IMR-90 (cell line): ENCODE measurements at regions not wholly inside any gene's neighbourhood (a gene's known extent, or its start where the extent isn't known, plus 50 kb on each side); places are given as distances from the start of the nearest gene placed in this dataset.

ENCODE experiments used
- ATAC-seq: fragments of 200-7000 bp; cut with Tn5 transposase; 2 replicates; pipeline ENCODE4 v1.9.1; 2020; ENCODE audit warnings: low read depth, mild to moderate bottlenecking, moderate library complexity
- BruUV-seq: library from RNA; stranded (reverse); fragments of 400-500 nt; replicated peaks from 2 replicates; lab custom pipeline; 2021; lab: Mats Ljungman, UMichigan
- CTCF ChIA-PET: fragments of 300-600 bp; formaldehyde crosslinking; extraction: SDS; loops from one replicate; lab custom pipeline; 2021; ENCODE audit warnings: antibody characterized with exemption; lab: Yijun Ruan, JAX
- POLR2A ChIA-PET: fragments of 300-600 bp; sonication (Branson Sonifier 250); formaldehyde crosslinking; loops from one replicate; lab custom pipeline; 2022; ENCODE audit warnings: antibody characterized with exemption; ENCODE audit not compliant: unreplicated experiment; lab: Charles Lee
- DNase-seq: peaks from one replicate; pipeline ENCODE4 v3.0.0; 2013
- H2AFZ ChIP-seq: replicated peaks from 2 replicates; pipeline ENCODE3; 2013; ENCODE audit warnings: low read length, mild to moderate bottlenecking; ENCODE audit not compliant: poor library complexity
- H2AK5ac ChIP-seq: 2 replicates; pipeline ENCODE4 v1.6.1; 2013; ENCODE audit warnings: low read depth, low read length, inconsistent platforms
- H2AK9ac ChIP-seq: replicated peaks from 2 replicates; pipeline ENCODE3; 2013; ENCODE audit warnings: mild to moderate bottlenecking, low read depth, low read length, moderate library complexity; ENCODE audit not compliant: poor library complexity
- H2BK120ac ChIP-seq: 2 replicates; pipeline ENCODE4 v1.6.1; 2013; ENCODE audit warnings: low read depth, low read length, inconsistent platforms
- H2BK15ac ChIP-seq: 3 replicates; pipeline ENCODE4 v1.6.1; 2013; ENCODE audit warnings: low read depth, low read length, inconsistent platforms
- H2BK20ac ChIP-seq: 2 replicates; pipeline ENCODE4 v1.6.1; 2013; ENCODE audit warnings: low read depth, mild to moderate bottlenecking, inconsistent platforms, low read length, moderate library complexity
- H2BK5ac ChIP-seq: 2 replicates; pipeline ENCODE4 v1.6.1; 2013; ENCODE audit warnings: mild to moderate bottlenecking, low read depth, low read length, inconsistent platforms; ENCODE audit not compliant: poor library complexity, severe bottlenecking
- H3K14ac ChIP-seq: replicated peaks from 2 replicates; pipeline ENCODE4 v1.6.1; 2013; ENCODE audit warnings: low read depth, low read length, inconsistent platforms
- H3K18ac ChIP-seq: 2 replicates; pipeline ENCODE4 v1.6.1; 2013; ENCODE audit warnings: low read depth, low read length, control low read depth
- H3K23ac ChIP-seq: 2 replicates; pipeline ENCODE4 v1.6.1; 2013; ENCODE audit warnings: low read depth, low read length, inconsistent platforms
- H3K27ac ChIP-seq: 2 replicates; pipeline ENCODE4 v1.5.1; 2013; ENCODE audit warnings: mild to moderate bottlenecking, control low read depth, low read length; ENCODE audit not compliant: insufficient read depth
- H3K27me3 ChIP-seq: 2 replicates; pipeline ENCODE4 v1.6.1; 2013; ENCODE audit warnings: low read length; ENCODE audit not compliant: control insufficient read depth, insufficient read depth
- H3K36me3 ChIP-seq: 2 replicates; pipeline ENCODE4 v1.6.1; 2013; ENCODE audit warnings: low read length, mixed read lengths; ENCODE audit not compliant: control insufficient read depth, insufficient read depth
- H3K4ac ChIP-seq: 2 replicates; pipeline ENCODE4 v1.6.1; 2013; ENCODE audit warnings: low read depth, low read length, inconsistent platforms
- H3K4me1 ChIP-seq: 2 replicates; pipeline ENCODE4 v1.6.1; 2013; ENCODE audit warnings: low read length, mixed read lengths; ENCODE audit not compliant: control insufficient read depth, insufficient read depth
- H3K4me2 ChIP-seq: 2 replicates; pipeline ENCODE4 v1.6.1; 2013; ENCODE audit warnings: low read depth, mild to moderate bottlenecking, control low read depth, low read length, moderate library complexity
- H3K4me3 ChIP-seq: 2 replicates; pipeline ENCODE4 v1.5.1; 2013; ENCODE audit warnings: low read depth, mild to moderate bottlenecking, control low read depth, low read length, moderate library complexity; ENCODE audit not compliant: insufficient read depth
- H3K56ac ChIP-seq: 2 replicates; pipeline ENCODE4 v1.6.1; 2013; ENCODE audit warnings: low read length, inconsistent platforms; ENCODE audit not compliant: insufficient read depth; ENCODE audit errors: extremely low read depth
- H3K79me1 ChIP-seq, 2 experiments: 2 replicates each; pipeline ENCODE4 v1.6.1; 2013; ENCODE audit warnings: low read length in 2 of 2, inconsistent platforms in 1 of 2, low read depth in 1 of 2
- H3K9ac ChIP-seq: 2 replicates; pipeline ENCODE4 v1.6.1; 2013; ENCODE audit warnings: low read depth, low read length, control low read depth
- H3K9me1 ChIP-seq: 2 replicates; pipeline ENCODE4 v1.6.1; 2013; ENCODE audit warnings: low read length, inconsistent platforms; ENCODE audit not compliant: insufficient read depth
- H3K9me3 ChIP-seq: 2 replicates; pipeline ENCODE4 v1.6.1; 2013; ENCODE audit warnings: low read length; ENCODE audit not compliant: control insufficient read depth, insufficient read depth
- H4K20me1 ChIP-seq: 2 replicates; pipeline ENCODE4 v1.6.1; 2013; ENCODE audit warnings: low read length, inconsistent platforms; ENCODE audit not compliant: insufficient read depth
- H4K5ac ChIP-seq: 2 replicates; pipeline ENCODE4 v1.6.1; 2013; ENCODE audit warnings: mild to moderate bottlenecking, low read depth, low read length, control low read depth
- H4K8ac ChIP-seq, 2 experiments: 2 replicates each; pipeline ENCODE4 v1.6.1; 2013; ENCODE audit warnings: low read depth in 2 of 2, low read length in 2 of 2, control low read depth in 1 of 2, inconsistent platforms in 1 of 2
- H4K91ac ChIP-seq: 2 replicates; pipeline ENCODE4 v1.6.1; 2013; ENCODE audit warnings: low read depth, low read length, inconsistent platforms; ENCODE audit not compliant: insufficient read depth
- BHLHE40 ChIP-seq: fragments of 150-350 bp; IDR thresholded peaks from 2 replicates; pipeline ENCODE4 v1.6.1; 2016; ENCODE audit warnings: mild to moderate bottlenecking, low read depth, low read length
- CEBPB ChIP-seq: IDR thresholded peaks from 2 replicates; pipeline ENCODE4 v1.6.1; 2012; ENCODE audit warnings: low read depth, low read length, improper control_type of control experiment
- CHD1 ChIP-seq: IDR thresholded peaks from 2 replicates; pipeline ENCODE4 v1.6.1; 2012; ENCODE audit warnings: low read depth, low read length, improper control_type of control experiment
- FOS ChIP-seq: fragments of 150-350 bp; IDR thresholded peaks from 2 replicates; pipeline ENCODE4 v1.6.1; 2016; ENCODE audit warnings: low read depth, low read length
- MXI1 ChIP-seq: IDR thresholded peaks from 2 replicates; pipeline ENCODE4 v1.6.1; 2012; ENCODE audit warnings: low read depth, mild to moderate bottlenecking, low read length, moderate library complexity, borderline replicate concordance
- NFE2L2 ChIP-seq: fragments of 150-350 bp; IDR thresholded peaks from 2 replicates; pipeline ENCODE4 v1.6.1; 2016; ENCODE audit warnings: low read depth, mild to moderate bottlenecking, low read length
- RAD21 ChIP-seq: IDR thresholded peaks from 2 replicates; pipeline ENCODE4 v1.6.1; 2012; ENCODE audit warnings: low read length, improper control_type of control experiment
- USF2 ChIP-seq: fragments of 150-350 bp; IDR thresholded peaks from 2 replicates; pipeline ENCODE4 v1.6.1; 2017; ENCODE audit warnings: mild to moderate bottlenecking, antibody characterized with exemption, low read length, low read depth
- WGBS, 2 experiments: methylation state at CpG; one replicate each; pipeline versions ENCODE4 v1.1.5 to v1.1.7; 2013; ENCODE audit warnings: missing lambda C conversion rate in 2 of 2; ENCODE audit not compliant: insufficient read length in 1 of 2; ENCODE audit errors: extremely low coverage in 2 of 2; 5-methylcytosine and 5-hydroxymethylcytosine counted together
- dilution Hi-C: fragments of 300-500 bp; cut with HindIII; formaldehyde crosslinking; loops from one replicate; pipeline ENCODE4 v1.14.3; 2018; ENCODE audit warnings: low sequenced_read_pairs; ENCODE audit not compliant: unreplicated experiment
- in situ Hi-C: fragments of 300-500 bp; cut with MboI; formaldehyde crosslinking; loops from 3 replicates; pipeline ENCODE4 v1.14.3; 2019; ENCODE audit warnings: low sequenced_read_pairs, inconsistent platforms, mixed read lengths
- intact Hi-C: fragments of 100-400 bp; cut with micrococcal nuclease; formaldehyde crosslinking; loops from 2 replicates; pipeline ENCODE4 v1.10.0; 2022

GRCh38 chr21:35537604-35538003 is 488.5 kb upstream of the RUNX1 start:
- H4K91ac ChIP-seq, result no peak overlapping the region
- DNase-seq (peak; percentile 8), ATAC-seq (peak; percentile 51; the same call in 1 of the 2 replicates)
- intact Hi-C loops, result no loop called here
- no peak overlapping the region for H3K4me3 ChIP-seq
- no TSS peak for BruUV-seq
- no peak overlapping the region for H2AK9ac ChIP-seq
- no peak overlapping the region for H3K9ac ChIP-seq
- H3K9me3 ChIP-seq, result 0 out of 2 replicates have a peak, but pooled peaks cover 4% of the 10 kb centered on the region
- H4K5ac ChIP-seq, result no peak overlapping the region
- no peaks in the 10 kb centered on the region for H3K27me3 ChIP-seq
- no peak overlapping the region for H3K4me2 ChIP-seq
- H2BK5ac ChIP-seq, result no peak overlapping the region
- in situ Hi-C loops, result no loop called here
- no peak for TF ChIP-seq RAD21
- no peak for TF ChIP-seq CHD1
- no peak for TF ChIP-seq BHLHE40
- no peak for TF ChIP-seq NFE2L2
- no peak for TF ChIP-seq MXI1
- TF ChIP-seq USF2, result no peak
- TF ChIP-seq CEBPB, result no peak
- TF ChIP-seq FOS, result no peak
- WGBS, 2 experiments, result 100% methylated on average over 1 of the region's 2 CpGs; no CpG with 5 or more reads in 1 of the 2 experiments
- no peak overlapping the region for H2AFZ ChIP-seq
- H2BK15ac ChIP-seq, result no peak overlapping the region
- H3K79me1 ChIP-seq, result no peaks in the 10 kb centered on the region
- POLR2A ChIA-PET, result no interaction called here
- no peaks in the 10 kb centered on the region; the same call in 1 of the 2 replicates for H3K4me1 ChIP-seq
- dilution Hi-C loops, result no loop called here
- H2BK20ac ChIP-seq, result no peak overlapping the region
- no peaks in the 10 kb centered on the region for H4K20me1 ChIP-seq
- H3K27ac ChIP-seq, result no peak overlapping the region
- no peak overlapping the region for H3K4ac ChIP-seq
- H2AK5ac ChIP-seq, result no peak overlapping the region
- no peak overlapping the region for H3K18ac ChIP-seq
- CTCF ChIA-PET, result no interaction called here
- no peaks in the 10 kb centered on the region for H3K9me1 ChIP-seq
- no peak overlapping the region for H4K8ac ChIP-seq
- H3K36me3 ChIP-seq, result no peaks in the 10 kb centered on the region
- no peak overlapping the region for H3K14ac ChIP-seq
- H3K56ac ChIP-seq, result no peak overlapping the region
- H2BK120ac ChIP-seq, result no peak overlapping the region
- H3K23ac ChIP-seq, result no peak overlapping the region
